ENCODE measurements at regions not wholly inside any gene's neighbourhood (a gene's known extent, or its start where the extent isn't known, plus 50 kb on each side); places are given as distances from the start of the nearest gene placed in this dataset.

- DNase-seq: peak; percentile 30 to 77
Measured at GRCh38 chr5:128674837-128675446, 136.9 kb upstream of the FBN2 start.

GRCh38 chr5:128681096-128681495, 143.1 kb upstream of the FBN2 start:
- no peaks in the 10 kb centered on the region for H3K9me3 ChIP-seq (replicated peaks)
- H3K4me1 ChIP-seq: no peaks in the 10 kb centered on the region
- no peaks in the 10 kb centered on the region for H3K27me3 ChIP-seq
- H3K4me3 ChIP-seq: no peak overlapping the region
- H3K27ac ChIP-seq: no peak overlapping the region
- no peak for DNase-seq
- no peaks in the 10 kb centered on the region for H3K36me3 ChIP-seq

More at GRCh38 chr5:128674837-128675446, 136.9 kb upstream of the FBN2 start:
- Histone ChIP-seq H3K4me3 (no peak overlapping the region), H3K4me1 (no peaks in the 10 kb centered on the region), H3K9me3 (replicated peaks) (no peaks in the 10 kb centered on the region), H3K27ac (no peak overlapping the region), H3K36me3 (no peaks in the 10 kb centered on the region), H3K27me3 (peaks cover 5% of the 10 kb centered on the region; the same call in 1 of the 2 replicates)

- H3K4me3 ChIP-seq: no peak overlapping the region
- H3K9me3 ChIP-seq (replicated peaks): no peaks in the 10 kb centered on the region
- no peak for DNase-seq
- no peak overlapping the region for H3K27ac ChIP-seq
- no peaks in the 10 kb centered on the region for H3K27me3 ChIP-seq
- H3K36me3 ChIP-seq: no peaks in the 10 kb centered on the region
- H3K4me1 ChIP-seq: no peaks in the 10 kb centered on the region
Measured at GRCh38 chr5:128681764-128682592, 143.9 kb upstream of the FBN2 start.

GRCh38 chr5:128682669-128683068, 144.6 kb upstream of the FBN2 start:
- Histone ChIP-seq H3K27ac (no peak overlapping the region), H3K4me1 (no peaks in the 10 kb centered on the region), H3K36me3 (no peaks in the 10 kb centered on the region), H3K9me3 (replicated peaks) (no peaks in the 10 kb centered on the region), H3K27me3 (no peaks in the 10 kb centered on the region), H3K4me3 (no peak overlapping the region)
- DNase-seq: no peak

GRCh38 chr5:128684961-128685360, 146.9 kb upstream of the FBN2 start:
- Histone ChIP-seq H3K4me1 (no peaks in the 10 kb centered on the region), H3K4me3 (no peak overlapping the region), H3K27ac (no peak overlapping the region), H3K27me3 (peaks cover 3% of the 10 kb centered on the region; the same call in 1 of the 2 replicates), H3K36me3 (no peaks in the 10 kb centered on the region), H3K9me3 (replicated peaks) (no peaks in the 10 kb centered on the region; the same call in 1 of the 2 replicates)
- DNase-seq: no peak

GRCh38 chr5:128687930-128688329, 149.9 kb upstream of the FBN2 start:
- Histone ChIP-seq H3K9me3 (replicated peaks) (no peaks in the 10 kb centered on the region; the same call in 1 of the 2 replicates), H3K4me3 (no peak overlapping the region), H3K27me3 (peaks cover 3% of the 10 kb centered on the region; the same call in 1 of the 2 replicates), H3K36me3 (no peaks in the 10 kb centered on the region), H3K4me1 (no peaks in the 10 kb centered on the region), H3K27ac (no peak overlapping the region)
- no peak for DNase-seq

- DNase-seq: no peak
- peaks cover 3% of the 10 kb centered on the region; the same call in 1 of the 2 replicates for H3K27me3 ChIP-seq
- no peaks in the 10 kb centered on the region for H3K4me1 ChIP-seq
Measured at GRCh38 chr5:128693764-128694163, 155.7 kb upstream of the FBN2 start.

GRCh38 chr5:128695791-128696530, 157.9 kb upstream of the FBN2 start:
- Histone ChIP-seq H3K27me3 (no peaks in the 10 kb centered on the region; the same call in 1 of the 2 replicates), H3K9me3 (replicated peaks) (no peaks in the 10 kb centered on the region), H3K4me1 (no peaks in the 10 kb centered on the region), H3K36me3 (no peaks in the 10 kb centered on the region), H3K27ac (no peak overlapping the region), H3K4me3 (no peak overlapping the region)
- no peak for DNase-seq

More at GRCh38 chr5:128693764-128694163, 155.7 kb upstream of the FBN2 start:
- H3K4me3 ChIP-seq: no peak overlapping the region
- no peaks in the 10 kb centered on the region; the same call in 1 of the 2 replicates for H3K9me3 ChIP-seq (replicated peaks)
- H3K36me3 ChIP-seq: no peaks in the 10 kb centered on the region
- no peak overlapping the region for H3K27ac ChIP-seq

- H3K9me3 ChIP-seq (replicated peaks): no peaks in the 10 kb centered on the region
- no peaks in the 10 kb centered on the region for H3K36me3 ChIP-seq
- H3K4me1 ChIP-seq: no peaks in the 10 kb centered on the region
- H3K27me3 ChIP-seq: no peaks in the 10 kb centered on the region; the same call in 1 of the 2 replicates
- H3K4me3 ChIP-seq: no peak overlapping the region
- no peak overlapping the region for H3K27ac ChIP-seq
- DNase-seq: no peak
Measured at GRCh38 chr5:128701301-128701700, 163.3 kb upstream of the FBN2 start.

- Histone ChIP-seq H3K36me3 (no peaks in the 10 kb centered on the region), H3K27ac (no peak overlapping the region), H3K9me3 (replicated peaks) (no peaks in the 10 kb centered on the region), H3K4me3 (no peak overlapping the region), H3K27me3 (no peaks in the 10 kb centered on the region; the same call in 1 of the 2 replicates), H3K4me1 (no peaks in the 10 kb centered on the region)
- DNase-seq: no peak
Measured at GRCh38 chr5:128703322-128703721, 165.3 kb upstream of the FBN2 start.

GRCh38 chr5:128706269-128706668, 168.2 kb upstream of the FBN2 start:
- Histone ChIP-seq H3K4me1 (no peaks in the 10 kb centered on the region), H3K36me3 (no peaks in the 10 kb centered on the region), H3K4me3 (no peak overlapping the region), H3K27me3 (no peaks in the 10 kb centered on the region), H3K27ac (no peak overlapping the region), H3K9me3 (replicated peaks) (no peaks in the 10 kb centered on the region)
- no peak for DNase-seq

- no peaks in the 10 kb centered on the region for H3K4me1 ChIP-seq
- H3K27me3 ChIP-seq: no peaks in the 10 kb centered on the region
- no peak for DNase-seq
- H3K36me3 ChIP-seq: no peaks in the 10 kb centered on the region
- H3K9me3 ChIP-seq (replicated peaks): no peaks in the 10 kb centered on the region
- no peak overlapping the region for H3K4me3 ChIP-seq
- H3K27ac ChIP-seq: no peak overlapping the region
Measured at GRCh38 chr5:128708841-128709240, 170.8 kb upstream of the FBN2 start.

- H3K4me3 ChIP-seq: no peak overlapping the region
- H3K9me3 ChIP-seq (replicated peaks): no peaks in the 10 kb centered on the region
- H3K27me3 ChIP-seq: no peaks in the 10 kb centered on the region
- H3K36me3 ChIP-seq: no peaks in the 10 kb centered on the region
- H3K27ac ChIP-seq: no peak overlapping the region
- no peak for DNase-seq
- H3K4me1 ChIP-seq: no peaks in the 10 kb centered on the region
Measured at GRCh38 chr5:128711216-128711615, 173.2 kb upstream of the FBN2 start.

- no peaks in the 10 kb centered on the region for H3K36me3 ChIP-seq
- no peak overlapping the region for H3K27ac ChIP-seq
- H3K4me1 ChIP-seq: no peaks in the 10 kb centered on the region
- DNase-seq: no peak
- H3K27me3 ChIP-seq: no peaks in the 10 kb centered on the region
- H3K9me3 ChIP-seq (replicated peaks): no peaks in the 10 kb centered on the region
- no peak overlapping the region for H3K4me3 ChIP-seq
Measured at GRCh38 chr5:128714551-128714950, 176.5 kb upstream of the FBN2 start.

- H3K36me3 ChIP-seq: no peaks in the 10 kb centered on the region
- H3K27ac ChIP-seq: no peak overlapping the region
- no peaks in the 10 kb centered on the region for H3K27me3 ChIP-seq
- no peak for DNase-seq
- H3K4me1 ChIP-seq: no peaks in the 10 kb centered on the region
- H3K4me3 ChIP-seq: no peak overlapping the region
- no peaks in the 10 kb centered on the region for H3K9me3 ChIP-seq (replicated peaks)
Measured at GRCh38 chr5:128722551-128722950, 184.5 kb upstream of the FBN2 start.
